Right ventricle myocardium superior (tissue), 1 donor: ENCODE measurements at regions not wholly inside any gene's neighbourhood (a gene's known extent, or its start where the extent isn't known, plus 50 kb on each side); places are given as distances from the start of the nearest gene placed in this dataset.
"Not testable (repeated sequence)": the region's sequence is repeated elsewhere in the genome, so short reads cannot be mapped to it uniquely, and the experiment has no call there.

Experiments used
- ATAC-seq: fragments of 200-7000 bp; cut with Tn5 transposase; one replicate; pipeline ENCODE4 v1.9.1; 2020; ENCODE audit warnings: mild to moderate bottlenecking; ENCODE audit not compliant: poor library complexity
- DNase-seq: peaks from one replicate; pipeline ENCODE4 v3.0.0-alpha.2; 2020
- intact Hi-C: fragments of 100-400 bp; cut with DNase I; formaldehyde crosslinking; loops from one replicate; pipeline ENCODE4 v1.11.2; 2022
- donor health status: DM: no; HTN: yes; CAD: no; lungs with severe emphysema.

DNA sequence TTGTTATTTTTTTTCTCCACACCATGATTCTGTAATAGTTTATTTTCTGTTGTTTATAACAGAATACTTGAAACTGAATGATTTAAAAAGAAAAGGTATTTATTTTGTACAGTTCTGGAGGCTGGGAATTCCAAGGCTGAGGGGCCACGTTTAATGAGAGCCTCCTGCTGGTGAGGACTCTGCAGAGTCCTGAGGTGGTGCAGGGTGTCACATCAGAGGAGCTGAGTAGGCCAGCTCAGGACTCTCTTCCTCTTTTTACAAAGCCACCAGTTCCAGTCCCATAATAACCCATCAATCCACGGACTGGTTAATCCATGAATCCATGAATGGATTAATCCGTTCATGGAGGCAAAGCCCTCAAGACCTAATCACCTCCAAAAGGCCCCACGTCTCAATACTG is 71.6 kb downstream of the TFAP2A start:
- ATAC-seq, result no peak
- intact Hi-C loops, result no loop called here
- DNase-seq, result no peak

DNA sequence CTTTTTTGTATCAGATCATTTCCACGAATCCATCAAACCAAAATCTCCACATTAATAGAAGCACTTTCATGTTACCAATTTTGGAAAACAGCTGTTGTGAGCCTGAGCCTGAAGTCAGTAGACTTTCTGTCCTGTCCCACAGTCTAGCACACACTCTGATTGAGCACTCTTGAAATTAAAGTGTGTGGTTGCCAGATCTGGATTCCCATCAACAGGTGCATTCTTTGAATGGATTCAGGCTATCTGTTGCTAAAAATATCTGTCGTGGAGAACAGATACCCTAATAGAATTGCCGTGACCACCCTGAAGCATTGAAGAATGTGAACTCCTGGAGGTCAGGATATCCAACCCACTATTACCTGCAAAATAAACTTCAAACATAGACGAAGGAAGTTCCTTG is 73.3 kb downstream of the TFAP2A start:
- DNase-seq (no peak), ATAC-seq (no peak)
- intact Hi-C loops, result no loop called here

DNA sequence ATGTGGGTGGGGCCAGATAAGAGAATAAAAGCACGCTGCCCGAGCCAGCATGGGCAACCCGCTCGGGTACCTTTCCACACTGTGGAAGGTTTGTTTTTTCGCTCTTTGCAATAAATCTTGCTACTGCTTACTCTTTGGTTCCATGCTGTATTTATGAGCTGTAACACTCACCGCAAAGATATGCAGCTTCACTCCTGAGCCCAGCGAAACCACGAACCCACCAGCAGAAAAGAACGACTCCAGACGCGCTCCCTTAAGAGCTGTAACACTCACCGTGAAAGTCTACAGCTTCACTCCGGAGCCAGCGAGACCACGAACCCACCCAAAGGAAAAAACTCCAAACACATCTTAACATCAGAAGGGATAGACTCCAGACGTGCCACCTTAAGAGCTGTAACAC is 76.7 kb downstream of the TFAP2A start:
- no peak for ATAC-seq
- intact Hi-C loops, result no loop called here

DNA sequence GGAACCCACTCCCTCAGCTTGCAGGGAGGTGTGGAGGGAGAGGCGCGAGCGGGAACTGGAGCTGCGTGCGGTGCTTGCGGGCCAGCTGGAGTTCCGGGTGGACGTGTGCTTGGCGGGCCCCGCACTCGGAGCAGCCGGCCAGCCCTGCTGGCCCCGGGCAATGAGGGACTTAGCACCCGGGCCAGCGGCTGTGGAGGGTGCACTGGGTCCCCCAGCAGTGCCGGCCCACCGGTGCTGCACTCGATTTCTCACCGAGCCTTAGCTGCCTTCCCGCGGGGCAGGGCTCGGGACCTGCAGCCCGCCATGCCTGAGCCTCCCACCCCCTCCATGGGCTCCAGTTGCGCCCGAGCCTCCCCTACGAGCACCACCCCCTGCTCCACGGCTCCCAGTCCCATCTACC is 77.5 kb downstream of the TFAP2A start:
- intact Hi-C loops, DNase-seq, ATAC-seq: not testable (repeated sequence)

More for the DNA sequence above, 76.7 kb downstream of the TFAP2A start:
- no peak for DNase-seq

DNA sequence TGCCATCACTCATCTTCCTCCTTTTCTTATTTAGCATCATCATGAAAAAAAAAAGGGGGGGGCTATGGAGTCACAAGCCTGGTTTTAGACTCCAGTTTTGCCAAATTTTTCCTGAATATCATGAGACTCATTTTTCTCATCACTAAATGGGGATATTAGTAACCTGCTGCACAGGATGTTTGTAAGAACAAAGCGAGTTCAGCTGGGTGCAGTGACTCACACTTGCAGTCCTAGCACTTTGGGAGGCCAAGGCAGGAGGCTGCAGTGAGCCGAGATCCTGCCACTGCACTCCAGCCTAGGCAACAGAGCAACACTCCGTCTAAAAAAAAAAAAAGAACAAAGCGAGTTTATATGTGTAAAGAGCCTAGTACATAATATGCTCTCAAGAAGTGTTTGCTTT is 82.8 kb downstream of the TFAP2A start:
- DNase-seq (no peak), ATAC-seq (no peak)
- intact Hi-C loops, result no loop called here

DNA sequence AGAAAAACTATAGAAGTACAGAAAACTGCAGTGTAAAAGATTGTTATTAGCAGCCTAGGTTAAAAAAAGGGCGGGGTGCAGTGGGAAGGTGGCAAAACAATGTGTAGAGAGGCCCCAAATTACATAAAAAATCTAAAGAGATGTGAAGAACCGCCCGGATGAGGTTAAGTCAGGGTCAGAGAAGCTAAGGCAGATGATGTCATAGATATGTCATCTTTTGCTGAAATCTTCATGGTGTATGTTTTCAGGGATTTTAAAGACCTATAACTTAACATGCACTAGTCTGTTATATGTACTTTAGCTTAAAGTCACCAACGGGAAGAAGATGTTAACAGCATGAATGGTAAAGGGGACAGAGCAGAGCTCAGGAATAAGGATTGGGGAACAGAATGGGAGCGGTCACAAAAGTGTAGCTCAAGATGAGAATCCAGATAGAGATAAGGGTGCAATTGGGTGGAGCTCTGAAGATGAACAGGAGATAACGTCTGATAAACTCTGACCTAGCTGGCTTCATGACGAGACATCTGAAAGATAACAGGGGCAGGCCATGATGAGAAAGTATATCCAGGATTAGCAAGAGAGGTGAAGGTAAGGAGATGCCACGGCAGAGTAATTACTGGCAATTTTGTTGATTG is 83.4 kb downstream of the TFAP2A start:
- ATAC-seq, result no peak
- intact Hi-C loops, result no loop called here
- DNase-seq, result no peak

DNA sequence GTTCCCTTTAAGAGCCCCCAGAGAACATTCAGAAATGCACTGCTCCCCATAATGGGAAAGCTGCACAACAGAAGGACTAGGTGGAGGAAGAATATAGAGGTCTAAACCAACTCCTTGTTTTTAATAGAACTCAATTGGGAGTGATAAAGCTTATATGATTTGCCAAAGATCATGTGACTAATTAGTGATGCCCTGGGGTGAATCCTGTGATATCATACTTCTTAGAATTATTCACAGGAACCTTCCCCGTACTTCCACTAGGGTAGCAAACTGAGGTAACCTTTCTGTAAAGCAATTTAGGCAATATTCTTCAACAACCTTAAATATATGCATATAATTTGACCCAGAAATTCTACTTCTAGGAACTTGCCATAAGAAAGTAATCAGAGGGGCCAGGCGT is 84.4 kb downstream of the TFAP2A start:
- intact Hi-C loops, result no loop called here
- DNase-seq, result no peak
- ATAC-seq, result no peak

DNA sequence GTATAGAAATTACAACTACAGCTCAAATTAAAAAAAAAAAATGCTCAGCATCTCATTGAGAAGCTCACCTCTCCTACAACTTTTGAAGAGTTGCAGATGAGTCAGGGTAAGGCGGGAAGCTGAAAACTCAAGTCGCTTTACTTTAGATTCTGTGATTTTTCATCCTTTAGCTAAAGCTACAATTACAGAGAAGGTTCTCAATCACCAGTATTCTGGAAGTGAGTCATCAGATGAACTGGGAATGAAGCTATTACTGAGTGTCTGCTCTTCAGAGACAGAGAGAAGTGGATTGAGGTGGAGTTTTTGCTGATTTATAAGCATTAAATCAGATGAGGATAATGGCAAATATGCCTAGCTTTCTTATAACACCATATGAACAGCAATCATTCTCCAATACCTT is 91.9 kb downstream of the TFAP2A start:
- ATAC-seq (no peak), DNase-seq (no peak)
- intact Hi-C loops, result no loop called here

DNA sequence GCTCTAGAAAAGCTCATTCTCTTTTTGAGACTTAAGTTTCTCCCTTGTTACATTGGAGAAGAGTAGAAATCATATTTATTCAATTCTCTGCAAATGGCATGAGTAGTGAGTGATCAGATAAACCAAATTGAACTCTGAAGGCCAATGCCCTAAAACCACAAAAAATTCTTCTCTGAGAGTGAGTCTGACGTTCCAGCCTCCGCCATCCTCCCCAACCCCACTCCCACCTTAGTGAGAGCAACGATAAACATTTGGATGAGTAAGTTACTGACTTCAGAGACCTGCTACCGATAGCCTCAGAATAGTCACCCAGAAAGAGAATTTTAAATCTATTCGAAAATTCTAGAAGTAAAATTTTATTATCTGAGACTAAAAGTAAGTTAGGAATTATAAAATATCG is 94.6 kb downstream of the TFAP2A start:
- DNase-seq (no peak), ATAC-seq (no peak)
- intact Hi-C loops, result no loop called here

DNA sequence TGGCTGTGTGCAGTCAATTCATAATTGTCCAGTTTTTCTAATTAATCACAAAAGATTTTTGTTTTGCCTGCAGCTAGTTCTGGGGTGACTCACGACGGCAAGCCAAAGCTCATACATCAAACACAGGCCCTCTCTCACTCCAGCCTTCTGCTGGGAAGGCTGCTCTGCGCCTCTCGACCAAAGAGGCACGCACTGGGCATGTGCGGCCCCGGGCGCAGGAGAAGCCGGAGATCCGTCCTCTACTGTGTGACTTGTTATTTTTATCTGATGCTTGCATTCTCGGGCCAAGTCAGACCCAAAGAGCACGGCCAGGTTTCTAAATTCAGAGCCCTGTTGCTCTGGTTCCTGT is 98.5 kb downstream of the TFAP2A start:
- intact Hi-C loops, result no loop called here
- ATAC-seq (no peak), DNase-seq (no peak)

DNA sequence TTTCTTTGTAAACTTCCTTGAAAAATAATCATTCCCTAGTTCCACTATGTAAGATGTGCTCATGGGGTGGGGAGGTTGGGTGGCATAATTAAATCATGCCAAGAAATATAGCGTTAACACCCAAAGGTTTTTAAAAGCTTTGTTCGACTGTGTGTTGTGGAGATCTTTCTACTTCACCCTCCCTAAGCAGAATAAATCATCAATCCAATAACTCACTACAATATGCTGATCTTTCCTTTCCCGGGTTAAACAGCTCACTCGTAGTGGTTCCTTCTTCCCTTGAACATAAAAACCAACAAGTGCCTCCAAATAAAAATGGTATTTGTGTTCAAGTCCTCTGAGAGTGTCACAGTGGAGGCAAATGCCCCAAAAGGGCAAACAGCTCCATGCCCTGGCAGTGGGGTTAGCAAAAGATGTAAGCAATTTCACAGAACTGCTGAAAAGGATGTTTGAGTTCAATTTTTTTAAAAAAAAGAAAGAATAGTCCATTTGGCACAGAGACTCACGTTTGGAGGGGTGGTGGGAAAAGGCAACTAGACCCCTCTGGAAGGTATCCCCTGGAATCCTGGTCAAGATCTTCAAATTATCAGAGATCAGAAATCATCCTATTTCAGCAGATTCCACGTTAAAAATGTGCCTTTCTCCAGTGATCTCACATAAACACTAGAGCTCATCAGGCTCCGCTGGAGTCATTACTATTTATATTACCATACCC is 99.1 kb downstream of the TFAP2A start:
- DNase-seq (no peak), ATAC-seq (no peak)
- intact Hi-C loops, result no loop called here

DNA sequence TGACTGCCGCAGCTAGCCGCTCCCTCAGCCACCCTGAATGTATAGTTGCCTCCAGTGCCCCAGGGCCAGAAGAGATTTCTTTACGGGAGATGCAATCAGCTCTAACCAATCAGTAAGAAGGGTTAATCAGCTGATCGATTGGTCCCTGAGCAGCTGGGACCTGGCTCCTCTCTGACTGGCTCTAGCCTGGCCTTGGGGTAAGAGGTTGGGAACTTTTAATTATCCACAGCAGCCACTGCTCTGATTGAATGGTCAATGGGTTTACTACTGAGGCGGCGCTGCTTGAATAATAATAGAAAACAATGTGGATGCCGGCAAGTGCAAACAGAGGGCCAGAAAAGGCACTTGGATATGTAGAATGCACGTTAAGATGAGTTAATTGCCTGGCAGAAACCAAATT is 99.8 kb downstream of the TFAP2A start:
- ATAC-seq, result no peak
- DNase-seq, result no peak
- intact Hi-C loops, result no loop called here

DNA sequence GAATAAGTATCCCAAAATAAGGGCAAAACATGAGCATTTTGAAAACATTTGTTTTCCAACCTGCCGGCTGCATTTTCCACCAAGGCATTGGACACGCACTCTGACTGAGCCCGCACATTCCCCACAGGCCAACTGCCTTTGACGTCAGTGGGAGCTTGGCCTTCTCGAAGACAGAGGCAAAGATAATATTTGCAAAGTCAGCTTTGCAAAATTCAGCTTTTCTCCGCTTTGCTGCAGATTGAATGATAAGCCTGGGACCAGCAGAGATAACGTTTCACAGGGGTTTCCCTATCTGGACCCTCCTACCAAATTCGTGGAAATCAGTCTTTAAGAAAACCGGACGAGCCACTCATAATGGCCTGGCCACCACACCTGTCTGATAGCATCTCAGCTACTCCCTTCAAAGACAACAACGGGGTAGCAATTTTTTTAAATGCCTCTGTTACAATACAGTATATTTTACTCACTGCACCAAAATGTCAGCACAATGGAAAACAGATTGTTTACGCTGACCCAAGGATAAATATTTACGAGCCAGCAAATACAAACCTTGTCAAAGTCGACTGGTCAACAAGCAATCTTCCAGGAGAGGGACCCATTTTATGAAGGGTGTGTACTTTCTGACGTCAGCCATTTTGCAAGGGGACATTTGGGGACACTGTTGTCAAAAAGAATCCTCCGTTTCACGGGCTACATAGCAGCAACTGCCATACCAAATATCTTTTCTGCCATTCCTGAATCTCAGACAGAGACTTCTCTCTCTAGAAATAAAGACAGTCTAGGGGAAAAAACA is 100.5 kb downstream of the TFAP2A start:
- DNase-seq (no peak), ATAC-seq (no peak)
- intact Hi-C loops, result no loop called here

DNA sequence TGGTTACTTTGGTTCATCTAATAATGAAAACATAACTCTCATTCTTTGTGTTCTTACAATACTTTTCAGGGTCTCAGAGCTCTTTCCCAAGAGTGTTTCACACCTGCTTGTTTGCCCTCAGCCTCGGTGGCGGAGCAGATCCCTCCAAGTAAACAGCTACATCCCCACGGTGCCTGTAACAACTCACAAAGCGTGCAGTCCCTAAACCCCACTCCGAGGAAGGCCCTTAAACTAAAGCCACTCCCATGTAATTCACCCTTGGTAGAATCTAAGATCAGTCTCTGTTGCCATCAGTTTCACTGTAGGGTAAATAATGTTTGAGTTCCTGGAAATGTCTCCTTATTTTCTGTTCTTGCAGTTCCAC is 101.1 kb downstream of the TFAP2A start:
- ATAC-seq, result no peak
- no peak for DNase-seq
- intact Hi-C loops, result no loop called here

DNA sequence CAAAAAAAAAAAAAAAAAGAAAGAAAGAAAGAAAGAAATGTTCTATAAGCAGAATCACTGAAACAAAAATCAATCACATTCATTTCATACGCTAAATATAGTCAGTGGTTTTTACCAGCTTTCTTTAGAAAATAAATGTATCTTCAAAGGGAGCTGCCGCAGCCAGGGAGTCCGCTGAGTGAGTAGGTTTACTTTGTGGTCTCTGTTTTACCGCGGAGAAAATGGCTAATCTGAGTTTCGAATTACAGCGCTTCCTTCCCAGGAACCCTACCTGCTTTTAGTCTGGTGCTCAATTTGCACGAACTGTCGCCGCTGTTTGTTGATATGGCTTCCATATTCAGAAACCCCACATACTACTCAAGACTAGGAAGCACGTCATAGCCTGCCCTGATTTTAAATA is 102.4 kb downstream of the TFAP2A start:
- intact Hi-C loops, result no loop called here

DNA sequence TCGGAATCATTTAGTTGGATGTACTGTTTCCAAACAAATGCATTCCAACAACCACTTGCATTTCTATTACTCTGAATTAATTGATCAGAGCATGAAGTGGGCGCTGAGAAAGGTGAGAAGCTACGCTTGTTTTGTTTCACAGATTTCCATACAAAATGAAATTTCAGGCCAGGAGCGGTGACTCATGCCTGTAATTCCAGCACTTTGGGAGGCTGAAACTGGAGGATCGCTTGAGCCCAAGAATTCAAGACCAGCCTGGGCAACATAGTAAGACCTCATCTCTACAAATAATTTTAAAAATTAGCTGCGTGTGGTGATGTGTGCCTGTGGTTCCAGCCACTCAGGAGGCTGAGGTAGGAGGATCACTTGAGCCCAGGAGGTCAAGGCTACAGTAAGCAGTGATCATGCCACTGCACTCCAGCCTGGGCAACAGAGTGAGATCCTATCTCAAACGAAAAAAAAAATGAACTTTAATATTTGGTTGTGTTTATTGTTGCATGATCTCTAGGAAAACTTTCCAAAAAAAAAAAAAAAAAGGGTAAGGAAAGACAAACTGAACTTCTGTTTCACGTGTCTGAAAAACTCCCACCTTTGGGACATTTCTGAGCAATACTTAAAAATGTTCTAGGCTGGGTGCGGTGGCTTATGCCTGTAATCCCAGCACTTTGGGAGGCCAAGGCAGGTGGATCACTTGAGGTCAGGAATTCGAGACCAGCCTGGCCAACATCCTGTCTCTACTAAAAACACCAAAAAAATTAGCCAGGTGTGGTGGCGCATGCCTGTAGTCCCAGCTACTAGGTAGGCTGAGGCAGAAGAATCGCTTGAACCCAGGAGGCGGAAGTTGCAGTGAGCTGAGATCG is 103.1 kb downstream of the TFAP2A start:
- intact Hi-C loops, DNase-seq, ATAC-seq: not testable (repeated sequence)

More for the DNA sequence above, 102.4 kb downstream of the TFAP2A start:
- ATAC-seq (no peak), DNase-seq (no peak)

DNA sequence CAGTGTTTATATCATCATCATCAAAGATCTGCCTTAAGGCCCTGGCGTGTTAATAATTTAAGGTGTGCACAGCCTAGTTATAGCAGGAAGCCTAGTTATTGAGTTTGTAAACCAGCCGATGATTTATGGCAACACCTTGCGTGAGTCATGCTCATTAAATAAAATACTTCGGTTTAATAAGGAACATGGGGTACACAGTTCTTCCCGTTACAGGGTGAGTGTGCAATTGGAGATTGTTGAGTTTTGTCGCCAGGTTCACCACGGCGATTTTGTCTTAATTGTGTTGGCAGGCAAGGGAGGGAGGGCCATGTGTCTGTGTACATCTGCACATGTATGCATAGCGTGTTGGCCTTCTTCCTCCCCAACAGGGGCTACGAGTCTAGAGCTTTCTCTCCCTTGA is 104.0 kb downstream of the TFAP2A start:
- intact Hi-C loops, result no loop called here
- no peak for DNase-seq
- ATAC-seq, result no peak

DNA sequence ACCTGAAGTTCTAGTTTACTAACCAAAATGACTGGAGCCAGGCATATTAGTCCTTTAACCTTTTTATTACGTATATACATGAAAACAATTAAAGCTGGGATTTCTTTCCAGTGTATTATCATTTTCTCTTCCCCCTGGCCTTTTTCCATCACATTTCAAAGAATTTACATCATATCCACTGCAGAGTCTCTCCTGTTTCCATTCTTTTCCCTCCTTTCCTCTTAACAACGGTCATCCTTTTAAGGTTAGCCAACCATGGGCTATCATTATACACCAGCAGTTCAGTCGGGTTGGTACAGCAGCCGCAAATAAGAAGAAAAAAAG is 104.6 kb downstream of the TFAP2A start:
- no peak for ATAC-seq
- DNase-seq, result no peak
- intact Hi-C loops, result no loop called here
